OCI-LY1 (cell line): ENCODE measurements at regions not wholly inside any gene's neighbourhood (a gene's known extent, or its start where the extent isn't known, plus 50 kb on each side); places are given as distances from the start of the nearest gene placed in this dataset.

ENCODE experiments used
- EZH2 ChIP-seq: fragments of 200-600 bp; sonication (generic), shearing (Covaris generic); IDR thresholded peaks from 2 replicates; pipeline ENCODE4 v1.8.0; 2017; ENCODE audit warnings: borderline replicate concordance, mixed run types, mild to moderate bottlenecking, antibody characterized with exemption, low read length, moderate library complexity, mixed read lengths
- TF ChIP-seq, protein P1 (sequence below): fragments of 200-600 bp; sonication (generic), shearing (Covaris generic); IDR thresholded peaks from 2 replicates; pipeline ENCODE4 v1.5.1; 2017; ENCODE audit warnings: mild to moderate bottlenecking, antibody characterized with exemption, low read length, moderate library complexity, mixed read lengths

- TF ChIP-seq, protein P1, sequence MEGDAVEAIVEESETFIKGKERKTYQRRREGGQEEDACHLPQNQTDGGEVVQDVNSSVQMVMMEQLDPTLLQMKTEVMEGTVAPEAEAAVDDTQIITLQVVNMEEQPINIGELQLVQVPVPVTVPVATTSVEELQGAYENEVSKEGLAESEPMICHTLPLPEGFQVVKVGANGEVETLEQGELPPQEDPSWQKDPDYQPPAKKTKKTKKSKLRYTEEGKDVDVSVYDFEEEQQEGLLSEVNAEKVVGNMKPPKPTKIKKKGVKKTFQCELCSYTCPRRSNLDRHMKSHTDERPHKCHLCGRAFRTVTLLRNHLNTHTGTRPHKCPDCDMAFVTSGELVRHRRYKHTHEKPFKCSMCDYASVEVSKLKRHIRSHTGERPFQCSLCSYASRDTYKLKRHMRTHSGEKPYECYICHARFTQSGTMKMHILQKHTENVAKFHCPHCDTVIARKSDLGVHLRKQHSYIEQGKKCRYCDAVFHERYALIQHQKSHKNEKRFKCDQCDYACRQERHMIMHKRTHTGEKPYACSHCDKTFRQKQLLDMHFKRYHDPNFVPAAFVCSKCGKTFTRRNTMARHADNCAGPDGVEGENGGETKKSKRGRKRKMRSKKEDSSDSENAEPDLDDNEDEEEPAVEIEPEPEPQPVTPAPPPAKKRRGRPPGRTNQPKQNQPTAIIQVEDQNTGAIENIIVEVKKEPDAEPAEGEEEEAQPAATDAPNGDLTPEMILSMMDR = no peak
- TF ChIP-seq EZH2 = no peak
These were observed 486.0 kb downstream of the ENC1 start for GRCh38 chr5:74154526-74154925.
